GM21515 (cell line): ENCODE measurements at regions not wholly inside any gene's neighbourhood (a gene's known extent, or its start where the extent isn't known, plus 50 kb on each side); places are given as distances from the start of the nearest gene placed in this dataset.
"Not testable (repeated sequence)": the region's sequence is repeated elsewhere in the genome, so short reads cannot be mapped to it uniquely, and the experiment has no call there.

ENCODE experiments used
- ATAC-seq: cut with Tn5 transposase; IDR thresholded peaks from one replicate; pipeline ENCODE4 v1.9.1; 2021; ENCODE audit not compliant: unreplicated experiment

GRCh38 chrX:56125946-56126345 lies 106.2 kb upstream of the KLF8 start:
- ATAC-seq, result no peak

- no peak for ATAC-seq
Observed at GRCh38 chrX:56130031-56130430, 102.1 kb upstream of the KLF8 start.

GRCh38 chrX:56130436-56130835 lies 101.7 kb upstream of the KLF8 start:
- no peak for ATAC-seq

GRCh38 chrX:56164135-56164534 lies 68.0 kb upstream of the KLF8 start:
- ATAC-seq, result not testable (repeated sequence)
